Thyroid gland (tissue), 4 donors: ENCODE measurements at regions not wholly inside any gene's neighbourhood (a gene's known extent, or its start where the extent isn't known, plus 50 kb on each side); places are given as distances from the start of the nearest gene placed in this dataset.

Experiments
- DNase-seq, 2 donors: peaks; one replicate each; pipeline ENCODE4 v3.0.0-alpha.2; 2019
- H3K27ac ChIP-seq, 3 donors: fragments of 200-600 bp; sonication (generic); 1 replicate in 2 of 3; 2 replicates in 1 of 3; pipeline ENCODE4 v1.5.1; 2016 to 2019; ENCODE audit warnings: mild to moderate bottlenecking in 1 of 3, moderate library complexity in 1 of 3
- H3K27me3 ChIP-seq: fragments of 200-600 bp; sonication (generic); one replicate; pipeline ENCODE4 v1.5.1; 2019
- H3K36me3 ChIP-seq, 2 donors: fragments of 200-600 bp; sonication (generic); one replicate each; pipeline ENCODE4 v1.5.1; 2016 to 2019
- H3K4me1 ChIP-seq, 2 donors: fragments of 200-600 bp; sonication (generic); one replicate each; pipeline ENCODE4 v1.5.1; 2017 to 2019
- H3K4me3 ChIP-seq, 3 donors: fragments of 200-600 bp; sonication (generic); replicated peaks in 1 of 3; 1 replicate in 2 of 3; 2 replicates in 1 of 3; pipeline ENCODE4 v1.5.1; 2016; ENCODE audit warnings: mild to moderate bottlenecking in 1 of 3
- H3K9me3 ChIP-seq: fragments of 200-600 bp; sonication (generic); one replicate; pipeline ENCODE4 v1.5.1; 2017
- CTCF ChIP-seq, 6 experiments: fragments of 200-600 bp in 3 of 6; fragments of 450-650 bp in 3 of 6; sonication (generic) in 3 of 6; IDR thresholded peaks; one replicate each; pipeline ENCODE4 v1.5.1; 2016 to 2019; ENCODE audit warnings: antibody characterized with exemption in 6 of 6, mild to moderate bottlenecking in 2 of 6, inconsistent platforms in 1 of 6, moderate library complexity in 1 of 6
- POLR2A ChIP-seq, 2 donors: fragments of 450-650 bp; IDR thresholded peaks; one replicate each; pipeline ENCODE4 v1.6.1; 2017; ENCODE audit warnings: antibody characterized with exemption in 2 of 2, mild to moderate bottlenecking in 2 of 2, moderate library complexity in 1 of 2
- WGBS, 2 donors: methylation state at CpG; one replicate each; pipeline ENCODE4 v1.1.5; 2017; 5-methylcytosine and 5-hydroxymethylcytosine counted together
- intact Hi-C: fragments of 100-400 bp; cut with DNase I; formaldehyde crosslinking; loops from one replicate; pipeline ENCODE4 v1.15.1; 2023

- Histone ChIP-seq H3K4me1 (peaks cover 0 to 4% of the 10 kb centered on the region in 2 donors), H3K27me3 (no peaks in the 10 kb centered on the region), H3K36me3 (no peaks in the 10 kb centered on the region), H3K9me3 (no peaks in the 10 kb centered on the region), H3K4me3 (no peak overlapping the region), H3K27ac (no peak overlapping the region)
- DNase-seq = no peak
- 60 to 70% methylated on average over 3 of the region's 3 CpGs for WGBS, 2 donors
- intact Hi-C loops = no loop called here
- TF ChIP-seq CTCF (IDR thresholded peaks at IDR 0.05) = no peak
- TF ChIP-seq POLR2A (IDR thresholded peaks at IDR 0.05) = no peak
These were observed 179.8 kb downstream of the CXCL12 start for GRCh38 chr10:44205067-44205466.

GRCh38 chr10:44203535-44203934 is 181.4 kb downstream of the CXCL12 start:
- intact Hi-C loops = no loop called here
- TF ChIP-seq CTCF (IDR thresholded peaks at IDR 0.05) (no peak), POLR2A (IDR thresholded peaks at IDR 0.05) (no peak)
- H3K9me3 ChIP-seq = no peaks in the 10 kb centered on the region

GRCh38 chr10:44202952-44203351 is 181.9 kb downstream of the CXCL12 start:
- intact Hi-C loops = no loop called here
- WGBS, 2 donors = 82 to 84% methylated on average over 4 of the region's 4 CpGs

More at GRCh38 chr10:44203535-44203934, 181.4 kb downstream of the CXCL12 start:
- H3K4me3 ChIP-seq = no peak overlapping the region
- peaks cover 0 to 4% of the 10 kb centered on the region in 2 donors for H3K4me1 ChIP-seq
- H3K27ac ChIP-seq = no peak overlapping the region
- H3K36me3 ChIP-seq = no peaks in the 10 kb centered on the region
- no peaks in the 10 kb centered on the region for H3K27me3 ChIP-seq
- no peak for DNase-seq

GRCh38 chr10:44201656-44202055 is 183.2 kb downstream of the CXCL12 start:
- Histone ChIP-seq H3K9me3 (no peaks in the 10 kb centered on the region), H3K27me3 (no peaks in the 10 kb centered on the region), H3K4me3 (no peak overlapping the region), H3K4me1 (peaks cover 0 to 4% of the 10 kb centered on the region in 2 donors), H3K36me3 (no peaks in the 10 kb centered on the region), H3K27ac (no peak overlapping the region)
- WGBS, 2 donors = 86 to 87% methylated on average over 2 of the region's 2 CpGs
- TF ChIP-seq CTCF (IDR thresholded peaks at IDR 0.05) (no peak), POLR2A (IDR thresholded peaks at IDR 0.05) (no peak)
- intact Hi-C loops = no loop called here
- no peak for DNase-seq

More at GRCh38 chr10:44202952-44203351, 181.9 kb downstream of the CXCL12 start:
- no peaks in the 10 kb centered on the region for H3K36me3 ChIP-seq
- no peak overlapping the region for H3K4me3 ChIP-seq
- no peaks in the 10 kb centered on the region for H3K27me3 ChIP-seq
- H3K4me1 ChIP-seq = peaks cover 0 to 4% of the 10 kb centered on the region in 2 donors
- H3K9me3 ChIP-seq = no peaks in the 10 kb centered on the region
- DNase-seq = no peak
- no peak overlapping the region for H3K27ac ChIP-seq
- no peak for TF ChIP-seq CTCF (IDR thresholded peaks at IDR 0.05)
- no peak for TF ChIP-seq POLR2A (IDR thresholded peaks at IDR 0.05)

GRCh38 chr10:44201011-44201410 is 183.9 kb downstream of the CXCL12 start:
- intact Hi-C loops = no loop called here
- TF ChIP-seq POLR2A (IDR thresholded peaks at IDR 0.05) = no peak
- TF ChIP-seq CTCF (IDR thresholded peaks at IDR 0.05) = no peak
- peaks cover 0 to 2% of the 10 kb centered on the region in 2 donors for H3K4me1 ChIP-seq
- H3K27ac ChIP-seq = no peak overlapping the region
- H3K4me3 ChIP-seq = no peak overlapping the region
- no peak for DNase-seq
- 93 to 97% methylated on average over 6 of the region's 6 CpGs for WGBS, 2 donors
- no peaks in the 10 kb centered on the region for H3K9me3 ChIP-seq
- H3K27me3 ChIP-seq = no peaks in the 10 kb centered on the region
- no peaks in the 10 kb centered on the region for H3K36me3 ChIP-seq
